ENCODE measurements at regions not wholly inside any gene's neighbourhood (a gene's known extent, or its start where the extent isn't known, plus 50 kb on each side); places are given as distances from the start of the nearest gene placed in this dataset.

DNA sequence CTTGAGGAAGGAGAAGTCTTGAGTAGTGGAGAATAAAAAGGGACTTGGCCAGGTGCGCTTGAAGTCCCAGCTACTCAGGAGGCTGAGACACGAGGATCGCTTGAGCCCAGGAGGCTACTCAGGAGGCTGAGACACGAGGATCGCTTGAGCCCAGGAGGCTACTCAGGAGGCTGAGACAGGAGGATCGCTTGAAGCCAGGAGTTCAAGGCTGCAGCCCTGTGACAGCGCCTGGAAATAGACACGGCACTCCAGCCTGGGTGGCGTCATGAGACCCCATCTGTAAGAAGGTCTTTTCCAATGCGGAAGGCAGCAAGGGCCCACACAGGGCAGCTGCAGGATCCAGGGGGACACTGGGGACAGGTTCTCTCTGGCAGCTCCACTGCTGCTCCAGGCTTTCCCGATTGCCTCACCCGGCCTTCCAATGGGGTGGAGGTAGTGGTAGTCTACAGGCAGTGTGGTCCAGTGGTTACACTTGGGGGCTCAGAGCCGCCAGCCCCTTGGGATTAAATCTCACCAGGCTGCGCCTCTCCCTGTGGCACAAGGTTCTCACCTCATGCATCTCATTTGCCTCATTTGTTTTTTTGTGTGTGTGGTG lies 143.4 kb downstream of the SEC14L1 start:
- TF ChIP-seq, protein P1, sequence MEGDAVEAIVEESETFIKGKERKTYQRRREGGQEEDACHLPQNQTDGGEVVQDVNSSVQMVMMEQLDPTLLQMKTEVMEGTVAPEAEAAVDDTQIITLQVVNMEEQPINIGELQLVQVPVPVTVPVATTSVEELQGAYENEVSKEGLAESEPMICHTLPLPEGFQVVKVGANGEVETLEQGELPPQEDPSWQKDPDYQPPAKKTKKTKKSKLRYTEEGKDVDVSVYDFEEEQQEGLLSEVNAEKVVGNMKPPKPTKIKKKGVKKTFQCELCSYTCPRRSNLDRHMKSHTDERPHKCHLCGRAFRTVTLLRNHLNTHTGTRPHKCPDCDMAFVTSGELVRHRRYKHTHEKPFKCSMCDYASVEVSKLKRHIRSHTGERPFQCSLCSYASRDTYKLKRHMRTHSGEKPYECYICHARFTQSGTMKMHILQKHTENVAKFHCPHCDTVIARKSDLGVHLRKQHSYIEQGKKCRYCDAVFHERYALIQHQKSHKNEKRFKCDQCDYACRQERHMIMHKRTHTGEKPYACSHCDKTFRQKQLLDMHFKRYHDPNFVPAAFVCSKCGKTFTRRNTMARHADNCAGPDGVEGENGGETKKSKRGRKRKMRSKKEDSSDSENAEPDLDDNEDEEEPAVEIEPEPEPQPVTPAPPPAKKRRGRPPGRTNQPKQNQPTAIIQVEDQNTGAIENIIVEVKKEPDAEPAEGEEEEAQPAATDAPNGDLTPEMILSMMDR (IDR thresholded peaks at IDR 0.05): no peak
- no peak for TF ChIP-seq POLR2A (IDR thresholded peaks at IDR 0.05)
